ENCODE measurements at regions not wholly inside any gene's neighbourhood (a gene's known extent, or its start where the extent isn't known, plus 50 kb on each side); places are given as distances from the start of the nearest gene placed in this dataset.

DNA sequence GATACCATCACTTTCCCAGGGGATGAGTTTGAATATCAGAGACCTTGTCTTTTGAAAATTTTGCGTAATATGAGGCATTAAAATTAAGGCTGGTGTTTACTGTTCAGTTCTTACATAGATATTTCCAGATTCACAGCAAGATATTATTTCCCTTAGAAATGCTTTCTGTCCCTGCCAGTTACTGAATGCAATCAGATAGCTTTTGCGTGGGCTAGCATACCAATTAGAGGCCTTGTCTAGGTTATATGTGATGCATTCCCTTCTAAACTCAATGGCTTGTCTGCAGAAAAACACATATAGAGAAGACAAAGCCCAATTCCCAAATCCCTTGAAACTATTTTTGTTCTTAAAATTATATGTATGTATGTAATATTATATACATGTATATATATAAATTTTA lies 167.8 kb downstream of the RMST start:
- Histone ChIP-seq H3K27ac (ENCODE audit: low read length) (no peak overlapping the region), H3K9ac (ENCODE audit: low read length) (no peak overlapping the region), H3K27me3 (replicated peaks; ENCODE audit: insufficient read depth, low read length) (no peaks in the 10 kb centered on the region), H3K4me2 (ENCODE audit: low read depth, low read length) (no peak overlapping the region), H3K79me2 (ENCODE audit: low read length) (no peaks in the 10 kb centered on the region), H3K36me3 (replicated peaks; ENCODE audit: insufficient read depth, low read length) (no peaks in the 10 kb centered on the region), H3K4me1 (ENCODE audit: low read length) (no peaks in the 10 kb centered on the region), H4K20me1 (ENCODE audit: insufficient read depth, low read length) (no peaks in the 10 kb centered on the region), H3K9me3 (replicated peaks; ENCODE audit: insufficient read depth, low read length) (no peaks in the 10 kb centered on the region), H3K9me2 (replicated peaks; ENCODE audit: insufficient read depth, low read length) (no peaks in the 10 kb centered on the region), H3F3A (ENCODE audit: insufficient read depth, low read length) (no peaks in the 10 kb centered on the region), H2AFZ (ENCODE audit: low read length) (no peak overlapping the region), H3K4me3 (ENCODE audit: low read length) (no peak overlapping the region)
- TF ChIP-seq CTCF (IDR thresholded peaks at IDR 0.05; ENCODE audit: low read length) (no peak), EZH2phosphoT487 (IDR thresholded peaks at IDR 0.05; ENCODE audit: low read length) (no peak), EZH2 (optimal IDR thresholded peaks at IDR 0.05; ENCODE audit: low read depth, low read length) (no peak)
- no peak for DNase-seq

GRCh38 chr12:97630875-97631274 lies 168.3 kb downstream of the RMST start:
- Histone ChIP-seq H3K27me3 (replicated peaks; ENCODE audit: insufficient read depth, low read length) (no peaks in the 10 kb centered on the region), H3K4me3 (ENCODE audit: low read length) (no peak overlapping the region), H3K9me2 (replicated peaks; ENCODE audit: insufficient read depth, low read length) (no peaks in the 10 kb centered on the region), H4K20me1 (ENCODE audit: insufficient read depth, low read length) (no peaks in the 10 kb centered on the region), H3K27ac (ENCODE audit: low read length) (no peak overlapping the region), H3K9ac (ENCODE audit: low read length) (no peak overlapping the region), H2AFZ (ENCODE audit: low read length) (no peak overlapping the region), H3K36me3 (replicated peaks; ENCODE audit: insufficient read depth, low read length) (no peaks in the 10 kb centered on the region), H3K9me3 (replicated peaks; ENCODE audit: insufficient read depth, low read length) (no peaks in the 10 kb centered on the region), H3K79me2 (ENCODE audit: low read length) (no peaks in the 10 kb centered on the region), H3F3A (ENCODE audit: insufficient read depth, low read length) (no peaks in the 10 kb centered on the region), H3K4me1 (ENCODE audit: low read length) (no peaks in the 10 kb centered on the region), H3K4me2 (ENCODE audit: low read depth, low read length) (no peak overlapping the region)
- TF ChIP-seq EZH2 (optimal IDR thresholded peaks at IDR 0.05; ENCODE audit: low read depth, low read length) (no peak), EZH2phosphoT487 (IDR thresholded peaks at IDR 0.05; ENCODE audit: low read length) (no peak), CTCF (IDR thresholded peaks at IDR 0.05; ENCODE audit: low read length) (no peak)
- DNase-seq, result no peak

DNA sequence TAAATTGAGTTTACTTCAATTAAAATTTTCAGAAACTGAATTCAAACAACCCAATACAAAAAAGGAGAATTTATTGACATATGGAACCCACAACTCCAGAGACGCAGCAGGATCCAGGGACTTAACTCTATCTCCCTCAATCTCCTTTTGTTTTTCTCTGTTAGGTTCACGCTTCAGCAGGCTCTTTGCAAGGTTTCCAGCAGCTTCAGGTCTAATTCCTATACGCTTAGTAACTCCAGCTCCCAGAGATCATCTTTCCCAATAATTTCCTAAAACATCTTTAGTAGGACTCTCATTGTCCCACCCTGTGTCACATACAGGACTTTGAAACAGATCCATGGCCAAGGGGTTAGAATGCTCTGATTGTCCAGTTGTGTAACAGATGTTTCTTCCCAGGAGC lies 175.2 kb downstream of the RMST start:
- DNase-seq, result no peak
- no peaks in the 10 kb centered on the region for H3K36me3 ChIP-seq (replicated peaks; ENCODE audit: insufficient read depth, low read length)

More for the DNA sequence above, 175.2 kb downstream of the RMST start:
- Histone ChIP-seq H3K4me3 (ENCODE audit: low read length) (no peak overlapping the region), H2AFZ (ENCODE audit: low read length) (no peak overlapping the region), H3K27ac (ENCODE audit: low read length) (no peak overlapping the region), H3K9me2 (replicated peaks; ENCODE audit: insufficient read depth, low read length) (no peaks in the 10 kb centered on the region), H3K27me3 (replicated peaks; ENCODE audit: insufficient read depth, low read length) (no peaks in the 10 kb centered on the region), H3K4me2 (ENCODE audit: low read depth, low read length) (no peak overlapping the region), H3K79me2 (ENCODE audit: low read length) (no peaks in the 10 kb centered on the region), H3F3A (ENCODE audit: insufficient read depth, low read length) (no peaks in the 10 kb centered on the region), H3K9me3 (replicated peaks; ENCODE audit: insufficient read depth, low read length) (no peaks in the 10 kb centered on the region), H3K9ac (ENCODE audit: low read length) (no peak overlapping the region), H4K20me1 (ENCODE audit: insufficient read depth, low read length) (no peaks in the 10 kb centered on the region), H3K4me1 (ENCODE audit: low read length) (no peaks in the 10 kb centered on the region)
- TF ChIP-seq EZH2 (optimal IDR thresholded peaks at IDR 0.05; ENCODE audit: low read depth, low read length), result no peak
- TF ChIP-seq EZH2phosphoT487 (IDR thresholded peaks at IDR 0.05; ENCODE audit: low read length), result no peak
- no peak for TF ChIP-seq CTCF (IDR thresholded peaks at IDR 0.05; ENCODE audit: low read length)
